NCI-H146 treated with DMSO at 0.1 percent for 48 hours (cell line): ENCODE measurements at regions not wholly inside any gene's neighbourhood (a gene's known extent, or its start where the extent isn't known, plus 50 kb on each side); places are given as distances from the start of the nearest gene placed in this dataset.
"Not testable (repeated sequence)": the region's sequence is repeated elsewhere in the genome, so short reads cannot be mapped to it uniquely, and the experiment has no call there.

ENCODE experiments used
- DNase-seq: peaks from one replicate; lab custom pipeline; 2025; ENCODE audit not compliant: unreplicated experiment; lab: John Stamatoyannopoulos, UW

DNA sequence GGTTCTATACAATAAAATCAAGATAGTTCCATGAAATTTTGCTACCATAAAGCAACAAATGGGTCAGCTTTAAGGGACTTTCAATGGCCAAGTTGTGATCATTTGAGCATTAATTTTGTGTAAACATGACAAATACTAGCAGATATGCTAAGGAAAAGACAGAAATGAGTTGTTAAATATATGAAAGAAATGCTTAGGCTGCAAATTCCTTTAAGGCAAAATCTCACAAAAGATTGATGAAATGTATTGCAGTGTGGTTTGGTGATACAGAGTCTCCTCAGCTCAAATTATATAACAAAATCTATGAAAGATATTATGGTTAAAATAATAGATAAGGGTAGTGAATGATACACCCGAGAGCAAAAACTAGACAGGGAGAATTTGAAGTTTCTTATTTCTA, 377.2 kb downstream of the RAP2B start:
- DNase-seq = no peak

DNA sequence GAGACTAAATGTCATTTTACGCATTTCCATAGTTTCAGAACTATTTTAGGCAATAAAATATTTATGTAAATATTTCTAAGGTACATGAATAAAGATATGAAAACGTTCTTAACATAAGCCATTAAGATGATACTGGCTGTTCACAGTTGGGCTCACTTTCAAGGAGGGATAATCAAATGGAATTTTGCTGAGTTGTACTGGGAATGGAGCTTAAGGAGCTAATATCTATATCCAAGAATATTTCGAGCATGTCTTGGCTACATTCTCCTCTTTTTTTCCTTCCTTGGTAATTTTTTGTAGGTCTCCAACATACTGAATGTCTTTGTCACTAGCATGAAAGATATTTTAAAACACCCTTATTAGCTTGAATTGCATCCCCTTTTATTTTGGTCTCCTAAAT, 383.4 kb downstream of the RAP2B start:
- no peak for DNase-seq

DNA sequence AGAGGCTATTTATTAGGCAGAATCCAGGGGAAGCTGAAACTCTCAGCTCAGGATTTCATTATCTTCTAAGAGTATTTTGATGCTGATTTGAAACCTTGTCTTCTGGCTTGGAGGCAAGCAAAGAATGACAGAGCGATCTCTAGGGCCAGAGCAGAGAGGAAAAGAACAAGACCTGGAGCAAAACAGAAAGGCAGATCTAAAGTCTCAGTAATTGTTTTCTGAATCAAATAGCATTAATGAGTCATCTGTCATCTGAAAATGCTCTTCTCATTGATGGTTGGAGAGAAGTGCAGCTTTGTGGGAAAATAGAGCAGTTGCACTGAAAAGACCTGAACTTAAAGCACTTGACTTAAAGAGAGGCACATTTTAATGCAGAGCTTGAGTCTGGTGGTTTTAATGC, 385.9 kb downstream of the RAP2B start:
- no peak for DNase-seq

DNA sequence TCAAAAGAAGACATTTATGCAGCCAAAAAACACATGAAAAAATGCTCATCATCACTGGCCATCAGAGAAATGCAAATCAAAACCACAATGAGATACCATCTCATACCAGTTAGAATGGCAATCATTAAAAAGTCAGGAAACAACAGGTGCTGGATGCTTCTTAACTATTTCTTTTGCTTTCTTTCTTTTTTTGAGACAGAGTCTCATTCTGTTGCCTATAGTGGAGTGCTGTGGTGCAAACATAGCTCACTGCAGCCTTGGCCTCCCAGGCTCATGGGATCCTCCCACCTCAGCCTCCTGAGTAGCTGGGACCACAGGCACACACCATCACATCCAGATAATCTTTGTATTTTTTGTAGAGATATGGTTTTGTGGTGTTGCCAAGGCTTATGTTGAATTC, 387.7 kb downstream of the RAP2B start:
- not testable (repeated sequence) for DNase-seq

- no peak for DNase-seq
Observed at GRCh38 chr3:153551536-153552285, 389.7 kb downstream of the RAP2B start.

- DNase-seq = no peak
Observed at GRCh38 chr3:153552887-153553604, 391.0 kb downstream of the RAP2B start.

DNA sequence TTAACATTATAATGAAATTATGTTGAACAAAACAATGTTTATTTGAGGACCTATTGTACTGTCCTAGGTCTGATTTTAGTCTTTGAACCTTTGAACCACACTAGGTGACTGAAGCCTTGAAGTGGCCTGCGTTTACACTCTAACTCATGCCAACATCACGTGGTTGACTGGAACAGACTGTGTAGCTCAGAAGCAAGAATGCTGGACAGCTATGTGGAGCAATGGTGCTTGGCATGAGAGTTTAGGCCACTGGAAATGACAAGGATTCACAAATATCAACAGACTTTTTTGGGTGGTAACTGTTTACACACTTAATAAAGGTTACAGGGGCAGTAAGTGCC, 391.5 kb downstream of the RAP2B start:
- no peak for DNase-seq

DNA sequence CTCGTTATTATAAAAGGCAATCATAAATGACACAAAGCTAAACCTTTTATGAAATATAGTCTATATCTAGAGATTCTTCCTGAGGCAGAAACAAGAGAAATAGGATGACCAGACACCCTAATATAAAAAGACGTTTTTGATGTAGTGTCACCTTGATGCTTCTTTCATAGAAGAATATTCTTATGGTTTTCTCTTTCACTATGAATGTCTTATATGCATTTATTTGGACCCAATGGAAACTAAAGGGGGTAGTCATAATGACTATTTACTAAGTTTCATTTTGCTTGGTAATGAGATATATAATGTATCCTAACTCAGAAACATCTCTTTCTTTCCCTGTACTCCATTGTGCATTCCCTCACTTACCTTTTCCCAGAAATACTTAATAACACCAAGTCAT, 393.9 kb downstream of the RAP2B start:
- DNase-seq = no peak

- DNase-seq = not testable (repeated sequence)
Observed at GRCh38 chr3:153559366-153559765, 397.3 kb downstream of the RAP2B start.

- no peak for DNase-seq
Observed at GRCh38 chr3:153567011-153567410, 405.0 kb downstream of the RAP2B start.

- DNase-seq = no peak
Observed at GRCh38 chr3:153567556-153567955, 405.5 kb downstream of the RAP2B start.

DNA sequence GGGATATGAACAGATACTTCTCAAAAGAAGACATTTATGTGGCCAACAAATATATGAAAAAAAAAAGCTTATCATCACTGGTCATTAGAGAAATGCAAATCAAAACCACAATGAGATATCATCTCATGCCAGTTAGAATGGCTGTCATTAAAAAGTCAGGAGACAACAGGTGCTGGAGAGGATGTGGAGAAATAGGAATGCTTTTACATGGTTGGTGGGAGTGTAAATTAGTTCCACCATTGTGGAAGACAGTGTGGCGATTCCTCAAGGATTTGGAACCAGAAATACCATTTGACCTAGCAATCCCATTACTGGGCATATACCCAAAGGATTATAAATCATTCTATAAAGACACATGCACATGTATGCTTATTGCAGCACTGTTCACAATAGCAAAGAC, 408.5 kb downstream of the RAP2B start:
- not testable (repeated sequence) for DNase-seq

- no peak for DNase-seq
Observed at GRCh38 chr3:153572165-153572564, 410.1 kb downstream of the RAP2B start.

DNA sequence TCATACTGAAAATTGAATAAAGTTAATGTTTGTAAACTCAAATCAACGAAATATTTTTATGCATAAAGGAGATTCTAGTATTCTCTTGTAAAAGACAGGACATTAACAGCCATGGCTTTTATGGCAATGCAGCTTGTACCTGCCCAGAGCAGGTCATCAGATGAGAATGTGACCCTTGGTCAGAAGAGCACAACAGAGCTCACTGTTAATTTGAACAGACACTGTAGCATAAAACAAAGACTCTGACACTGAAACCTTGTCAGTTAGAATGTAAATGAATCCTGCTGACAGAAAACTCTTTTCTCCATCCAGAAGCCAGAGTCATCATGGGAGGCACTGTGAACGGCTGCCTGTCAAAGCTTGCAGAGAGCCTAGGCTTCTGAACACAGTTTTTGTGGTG, 410.6 kb downstream of the RAP2B start:
- DNase-seq = no peak

GRCh38 chr3:153573481-153573880, 411.5 kb downstream of the RAP2B start:
- DNase-seq = no peak

GRCh38 chr3:153574445-153574844, 412.4 kb downstream of the RAP2B start:
- no peak for DNase-seq

DNA sequence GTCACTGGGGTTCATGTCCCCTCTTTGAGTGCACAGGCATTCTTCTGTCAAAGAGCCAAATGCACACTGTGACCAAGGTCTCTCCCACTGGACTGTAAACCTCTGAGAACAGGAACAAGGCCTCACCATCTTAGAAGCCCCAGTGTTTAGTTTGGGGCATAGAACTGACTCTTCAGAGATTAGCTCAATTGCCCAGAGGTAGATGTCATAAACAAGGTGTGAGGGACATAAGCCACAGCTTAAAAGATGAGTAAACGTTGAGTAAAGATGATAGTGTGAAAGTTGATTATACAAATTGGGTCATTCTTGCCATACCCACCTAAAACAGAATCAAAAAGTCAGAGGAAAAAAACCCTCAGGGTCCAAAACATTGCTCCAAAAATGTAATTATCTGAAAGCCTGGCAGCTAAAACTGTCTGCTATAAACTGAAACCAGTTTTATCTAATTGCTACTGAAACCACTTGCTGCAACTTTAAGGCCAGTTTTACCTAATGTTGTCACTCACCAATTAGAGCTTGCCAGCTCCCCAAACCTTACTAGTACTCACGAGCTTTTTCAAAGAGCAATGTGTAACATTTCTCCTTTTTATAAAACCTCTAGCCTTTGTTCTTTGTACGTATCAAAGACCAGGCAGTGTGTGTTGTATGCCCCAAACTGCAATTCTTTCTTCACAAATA, 415.2 kb downstream of the RAP2B start:
- no peak for DNase-seq

- no peak for DNase-seq
Observed at GRCh38 chr3:153578046-153578445, 416.0 kb downstream of the RAP2B start.

- no peak for DNase-seq
Observed at GRCh38 chr3:153590051-153590450, 428.0 kb downstream of the RAP2B start.

- no peak for DNase-seq
Observed at GRCh38 chr3:153591561-153592245, 429.7 kb downstream of the RAP2B start.

DNA sequence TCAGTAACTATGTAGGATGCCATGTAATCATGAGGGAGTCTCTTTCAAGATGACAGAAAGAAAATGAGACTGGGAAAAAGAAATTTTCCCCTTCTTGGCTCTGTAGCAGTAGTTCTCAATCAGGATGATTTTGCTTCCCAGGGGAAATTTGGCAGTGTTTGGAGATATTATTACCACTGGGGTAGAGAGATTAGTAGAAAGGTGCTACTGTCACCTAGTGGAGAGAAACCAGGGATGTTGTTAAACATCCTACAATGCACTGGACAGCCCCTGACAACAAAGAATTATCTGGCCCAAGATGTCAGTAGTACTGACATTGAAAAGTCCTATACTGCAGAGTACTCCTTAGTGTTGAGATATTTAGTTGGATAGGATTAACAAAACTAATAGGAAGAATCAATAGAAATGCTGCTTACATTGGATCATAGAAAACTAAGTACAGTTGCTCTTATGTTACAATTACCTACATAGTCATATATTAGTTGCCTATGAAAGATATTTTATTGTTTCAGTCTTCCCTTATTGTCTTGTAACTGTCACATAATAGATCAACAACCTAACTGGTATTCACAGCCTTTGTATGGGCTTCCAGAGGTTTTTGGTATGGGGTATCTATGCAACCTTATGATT, 433.3 kb downstream of the RAP2B start:
- DNase-seq = no peak
